Spinal cord (tissue), 9 donors: ENCODE measurements at regions not wholly inside any gene's neighbourhood (a gene's known extent, or its start where the extent isn't known, plus 50 kb on each side); places are given as distances from the start of the nearest gene placed in this dataset.

ENCODE experiments used
- DNase-seq, 6 donors: peaks; one replicate each; pipeline versions ENCODE4 v3.0.0 to v3.0.0-alpha.2; 2013 to 2015; ENCODE audit warnings: low spot score in 6 of 6, low read depth in 4 of 6
- H3K27ac ChIP-seq: one replicate; pipeline ENCODE4 v1.5.1; 2013; ENCODE audit warnings: low read depth, low read length, control low read depth
- H3K27me3 ChIP-seq: one replicate; pipeline ENCODE4 v1.6.1; 2013; ENCODE audit warnings: low read length; ENCODE audit not compliant: control insufficient read depth, insufficient read depth
- H3K36me3 ChIP-seq: one replicate; pipeline ENCODE4 v1.6.1; 2013; ENCODE audit warnings: low read length; ENCODE audit not compliant: control insufficient read depth, insufficient read depth
- H3K4me1 ChIP-seq: one replicate; pipeline ENCODE4 v1.6.1; 2013; ENCODE audit warnings: low read length; ENCODE audit not compliant: control insufficient read depth, insufficient read depth
- H3K4me3 ChIP-seq: one replicate; pipeline ENCODE4 v1.5.1; 2013; ENCODE audit warnings: low read depth, low read length, control low read depth
- H3K9me3 ChIP-seq: one replicate; pipeline ENCODE4 v1.6.1; 2013; ENCODE audit warnings: low read length; ENCODE audit not compliant: control insufficient read depth, insufficient read depth
- WGBS: methylation state at CpG from one replicate; pipeline ENCODE4 v1.1.5; 2013; ENCODE audit warnings: missing lambda C conversion rate; ENCODE audit not compliant: insufficient coverage; 5-methylcytosine and 5-hydroxymethylcytosine counted together
- donor health status: healthy.

DNA sequence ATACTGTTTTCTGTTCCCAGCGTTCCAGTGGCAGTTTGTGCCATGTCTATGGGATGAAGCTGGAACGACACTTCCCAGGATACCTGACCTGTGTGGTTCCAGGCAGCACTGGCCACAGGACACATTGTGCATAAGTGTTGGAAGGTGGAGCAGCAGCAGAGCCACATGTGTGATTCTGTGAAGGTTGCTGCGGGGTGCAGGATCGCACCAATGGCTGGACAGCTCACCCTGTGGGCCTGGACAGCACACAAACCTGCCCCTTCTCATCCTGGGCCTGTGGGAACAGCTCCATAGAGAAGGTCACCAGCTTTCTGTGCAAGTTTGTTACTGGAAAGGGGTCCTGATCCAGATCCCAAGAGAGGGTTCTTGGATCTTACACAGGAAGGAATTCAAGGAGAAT lies 252.2 kb upstream of the RAB6C start:
- Histone ChIP-seq H3K27ac (no peak overlapping the region), H3K4me3 (no peak overlapping the region)

GRCh38 chr2:129728035-129728972 lies 251.2 kb upstream of the RAB6C start:
- H3K4me1 ChIP-seq = peaks cover 12% of the 10 kb centered on the region
- no peak overlapping the region for H3K4me3 ChIP-seq
- H3K36me3 ChIP-seq = no peaks in the 10 kb centered on the region
- no peaks in the 10 kb centered on the region for H3K27me3 ChIP-seq
- no peak for DNase-seq
- H3K27ac ChIP-seq = no peak overlapping the region
- H3K9me3 ChIP-seq = no peaks in the 10 kb centered on the region
- 75% methylated on average over 9 of the region's 14 CpGs for WGBS

More for the DNA sequence above, 252.2 kb upstream of the RAB6C start:
- Histone ChIP-seq H3K4me1 (peaks cover 12% of the 10 kb centered on the region), H3K9me3 (no peaks in the 10 kb centered on the region), H3K27me3 (no peaks in the 10 kb centered on the region), H3K36me3 (no peaks in the 10 kb centered on the region)
- no peak for DNase-seq
- WGBS = 89% methylated on average over 4 of the region's 4 CpGs

GRCh38 chr2:129729011-129729410 lies 250.5 kb upstream of the RAB6C start:
- H3K9me3 ChIP-seq = no peaks in the 10 kb centered on the region
- WGBS = 19% methylated on average over 3 of the region's 9 CpGs
- no peaks in the 10 kb centered on the region for H3K27me3 ChIP-seq
- peak in 2 of 6 donors; percentile 48 to 94 for DNase-seq
- H3K27ac ChIP-seq = no peak overlapping the region
- H3K4me1 ChIP-seq = peaks cover 12% of the 10 kb centered on the region
- no peak overlapping the region for H3K4me3 ChIP-seq
- no peaks in the 10 kb centered on the region for H3K36me3 ChIP-seq

- Histone ChIP-seq H3K36me3 (no peaks in the 10 kb centered on the region), H3K27me3 (no peaks in the 10 kb centered on the region), H3K4me3 (no peak overlapping the region), H3K9me3 (no peaks in the 10 kb centered on the region), H3K27ac (no peak overlapping the region), H3K4me1 (peaks cover 12% of the 10 kb centered on the region)
- DNase-seq = no peak
- WGBS = 78% methylated on average over 3 of the region's 4 CpGs
Observed at GRCh38 chr2:129729646-129730045, 249.8 kb upstream of the RAB6C start.

GRCh38 chr2:129730979-129731378 lies 248.5 kb upstream of the RAB6C start:
- H3K27me3 ChIP-seq = no peaks in the 10 kb centered on the region
- peaks cover 12% of the 10 kb centered on the region for H3K4me1 ChIP-seq
- H3K27ac ChIP-seq = no peak overlapping the region
- WGBS = 77% methylated on average over 4 of the region's 4 CpGs
- H3K36me3 ChIP-seq = no peaks in the 10 kb centered on the region
- no peak overlapping the region for H3K4me3 ChIP-seq
- peak in 1 of 6 donors; percentile 70 for DNase-seq
- H3K9me3 ChIP-seq = no peaks in the 10 kb centered on the region

- H3K4me3 ChIP-seq = no peak overlapping the region
- no peaks in the 10 kb centered on the region for H3K36me3 ChIP-seq
- peak in 1 of 6 donors; percentile 60 for DNase-seq
- H3K27ac ChIP-seq = no peak overlapping the region
- no peaks in the 10 kb centered on the region for H3K27me3 ChIP-seq
- WGBS = 75% methylated on average over 3 of the region's 6 CpGs
- peaks cover 12% of the 10 kb centered on the region for H3K4me1 ChIP-seq
- H3K9me3 ChIP-seq = no peaks in the 10 kb centered on the region
Observed at GRCh38 chr2:129731907-129732629, 247.4 kb upstream of the RAB6C start.

DNA sequence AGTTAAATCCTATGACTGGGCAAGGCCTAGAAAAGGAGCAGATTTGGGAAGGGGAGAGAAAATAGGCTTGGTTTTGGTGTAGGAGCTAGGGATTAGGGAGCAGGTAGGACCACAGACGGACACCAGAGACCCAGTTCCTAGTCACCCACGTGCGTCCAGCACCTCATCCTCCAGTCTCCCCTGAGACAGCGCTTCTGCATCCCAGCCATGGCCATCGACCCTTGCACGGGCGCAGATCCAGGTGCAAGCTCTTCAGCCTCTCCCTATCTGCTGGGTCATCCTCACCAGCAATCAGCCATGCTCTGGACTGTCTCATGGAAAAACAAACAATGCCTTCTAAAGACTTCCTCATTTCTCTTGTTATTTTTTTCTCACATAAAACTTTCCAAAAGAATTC lies 246.8 kb upstream of the RAB6C start:
- 93% methylated on average over 7 of the region's 7 CpGs for WGBS
- Histone ChIP-seq H3K4me1 (peaks cover 12% of the 10 kb centered on the region), H3K9me3 (no peaks in the 10 kb centered on the region)

DNA sequence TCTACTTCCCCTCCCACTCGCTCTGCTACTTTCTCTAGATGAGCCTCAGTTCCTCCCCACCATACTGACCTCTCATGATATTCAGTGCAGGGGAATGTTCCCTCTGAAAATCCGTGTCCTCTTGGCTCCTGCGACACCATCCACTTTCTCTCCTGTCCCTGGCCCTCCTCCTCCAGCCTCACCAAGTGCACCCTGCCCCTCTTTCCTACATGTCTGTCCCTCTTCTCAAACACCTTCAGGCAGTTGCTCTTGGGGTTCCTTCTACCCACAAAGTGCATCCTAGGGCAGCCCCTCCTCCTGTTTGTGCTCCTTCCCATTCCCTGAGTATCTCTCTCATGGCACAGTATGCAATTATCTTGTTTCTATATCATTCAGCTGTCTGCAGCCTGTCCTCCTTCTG lies 246.4 kb upstream of the RAB6C start:
- Histone ChIP-seq H3K9me3 (no peaks in the 10 kb centered on the region), H3K27ac (no peak overlapping the region), H3K4me1 (peaks cover 12% of the 10 kb centered on the region), H3K4me3 (no peak overlapping the region), H3K27me3 (no peaks in the 10 kb centered on the region), H3K36me3 (no peaks in the 10 kb centered on the region)
- 85% methylated on average over 3 of the region's 3 CpGs for WGBS
- DNase-seq = no peak

More for the DNA sequence above, 246.8 kb upstream of the RAB6C start:
- no peak overlapping the region for H3K4me3 ChIP-seq
- no peak for DNase-seq
- no peaks in the 10 kb centered on the region for H3K36me3 ChIP-seq
- no peaks in the 10 kb centered on the region for H3K27me3 ChIP-seq
- H3K27ac ChIP-seq = no peak overlapping the region

- DNase-seq = no peak
- WGBS = 61% methylated on average over 2 of the region's 2 CpGs
- peaks cover 9% of the 10 kb centered on the region for H3K4me1 ChIP-seq
- H3K27ac ChIP-seq = no peak overlapping the region
- no peaks in the 10 kb centered on the region for H3K27me3 ChIP-seq
- no peak overlapping the region for H3K4me3 ChIP-seq
- no peaks in the 10 kb centered on the region for H3K36me3 ChIP-seq
- no peaks in the 10 kb centered on the region for H3K9me3 ChIP-seq
Observed at GRCh38 chr2:129733579-129733978, 245.9 kb upstream of the RAB6C start.
